ENCODE measurements at regions not wholly inside any gene's neighbourhood (a gene's known extent, or its start where the extent isn't known, plus 50 kb on each side); places are given as distances from the start of the nearest gene placed in this dataset.

DNA sequence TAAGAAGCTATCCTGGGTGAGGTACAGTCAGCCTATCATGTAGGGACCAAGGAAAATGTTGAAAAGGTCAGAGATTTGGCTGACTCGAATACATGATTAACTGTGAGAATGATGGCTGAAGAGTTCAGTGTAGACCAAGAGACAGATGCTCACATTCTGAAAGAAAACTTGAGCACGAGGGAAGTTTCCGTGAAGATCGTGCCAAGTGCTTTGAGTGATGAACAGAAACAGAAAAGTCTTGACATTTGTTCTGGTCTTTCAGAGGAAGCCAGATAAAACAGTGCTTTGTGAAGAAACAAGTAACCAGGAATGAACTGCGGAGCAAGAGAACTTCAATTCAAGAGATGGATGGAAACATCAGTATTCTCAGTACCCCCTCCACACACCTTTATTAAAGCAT is 500.3 kb upstream of the SMIM21 start:
- H3K36me3 ChIP-seq (ENCODE audit: low read length): no peaks in the 10 kb centered on the region
- H3K27ac ChIP-seq (ENCODE audit: low read depth, low read length): no peak overlapping the region
- H3K4me3 ChIP-seq (ENCODE audit: insufficient read depth, low read length, poor library complexity, severe bottlenecking): no peak overlapping the region
- no peaks in the 10 kb centered on the region for H3F3A ChIP-seq (ENCODE audit: insufficient read depth)
- H3K79me2 ChIP-seq (ENCODE audit: insufficient read depth, low read length): no peaks in the 10 kb centered on the region
- no peak for TF ChIP-seq EZH2phosphoT487 (conservative IDR thresholded peaks at IDR 0.05; ENCODE audit: low read length)
- TF ChIP-seq, protein P1, sequence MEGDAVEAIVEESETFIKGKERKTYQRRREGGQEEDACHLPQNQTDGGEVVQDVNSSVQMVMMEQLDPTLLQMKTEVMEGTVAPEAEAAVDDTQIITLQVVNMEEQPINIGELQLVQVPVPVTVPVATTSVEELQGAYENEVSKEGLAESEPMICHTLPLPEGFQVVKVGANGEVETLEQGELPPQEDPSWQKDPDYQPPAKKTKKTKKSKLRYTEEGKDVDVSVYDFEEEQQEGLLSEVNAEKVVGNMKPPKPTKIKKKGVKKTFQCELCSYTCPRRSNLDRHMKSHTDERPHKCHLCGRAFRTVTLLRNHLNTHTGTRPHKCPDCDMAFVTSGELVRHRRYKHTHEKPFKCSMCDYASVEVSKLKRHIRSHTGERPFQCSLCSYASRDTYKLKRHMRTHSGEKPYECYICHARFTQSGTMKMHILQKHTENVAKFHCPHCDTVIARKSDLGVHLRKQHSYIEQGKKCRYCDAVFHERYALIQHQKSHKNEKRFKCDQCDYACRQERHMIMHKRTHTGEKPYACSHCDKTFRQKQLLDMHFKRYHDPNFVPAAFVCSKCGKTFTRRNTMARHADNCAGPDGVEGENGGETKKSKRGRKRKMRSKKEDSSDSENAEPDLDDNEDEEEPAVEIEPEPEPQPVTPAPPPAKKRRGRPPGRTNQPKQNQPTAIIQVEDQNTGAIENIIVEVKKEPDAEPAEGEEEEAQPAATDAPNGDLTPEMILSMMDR (IDR thresholded peaks at IDR 0.05; ENCODE audit: insufficient read depth, low read length, poor library complexity, severe bottlenecking): no peak
- H3K9me2 ChIP-seq (replicated peaks; ENCODE audit: insufficient read depth, low read length): no peaks in the 10 kb centered on the region
- H3K9me3 ChIP-seq (ENCODE audit: insufficient read depth, low read length): no peaks in the 10 kb centered on the region
- no peaks in the 10 kb centered on the region for H3K27me3 ChIP-seq (ENCODE audit: low read length)
- H3K9ac ChIP-seq (ENCODE audit: low read length): no peak overlapping the region
- no peak overlapping the region for H2AFZ ChIP-seq (ENCODE audit: low read depth, low read length, severe bottlenecking)
- no peaks in the 10 kb centered on the region for H4K20me1 ChIP-seq (ENCODE audit: low read depth, low read length)
- no peak overlapping the region for H3K4me2 ChIP-seq (ENCODE audit: low read depth, low read length, poor library complexity, severe bottlenecking)

DNA sequence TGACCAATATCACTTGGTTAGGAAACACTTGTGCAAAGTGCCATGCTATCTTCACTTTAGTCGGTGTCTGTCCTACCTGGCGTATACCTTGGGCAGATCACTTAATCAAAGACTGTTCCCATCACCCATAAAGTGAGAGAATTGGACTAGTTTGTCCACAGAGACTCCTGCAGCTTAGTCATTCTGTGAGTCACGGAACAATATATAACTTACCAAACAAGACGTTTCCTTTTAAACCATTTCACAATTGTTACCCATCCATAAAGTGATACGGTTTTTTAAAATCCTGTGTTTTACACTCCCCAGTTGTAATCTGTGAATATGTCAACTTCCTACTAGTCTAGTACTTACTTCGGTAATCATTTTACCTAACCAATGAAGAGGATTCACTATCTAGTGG is 499.3 kb upstream of the SMIM21 start:
- no peak overlapping the region for H3K9ac ChIP-seq (ENCODE audit: low read length)
- no peak overlapping the region for H3K27ac ChIP-seq (ENCODE audit: low read depth, low read length)
- H3K4me2 ChIP-seq (ENCODE audit: low read depth, low read length, poor library complexity, severe bottlenecking): no peak overlapping the region
- no peaks in the 10 kb centered on the region for H3K36me3 ChIP-seq (ENCODE audit: low read length)
- no peak overlapping the region for H2AFZ ChIP-seq (ENCODE audit: low read depth, low read length, severe bottlenecking)
- no peaks in the 10 kb centered on the region for H3K9me3 ChIP-seq (ENCODE audit: insufficient read depth, low read length)
- no peaks in the 10 kb centered on the region for H3K9me2 ChIP-seq (replicated peaks; ENCODE audit: insufficient read depth, low read length)
- no peaks in the 10 kb centered on the region for H4K20me1 ChIP-seq (ENCODE audit: low read depth, low read length)
- no peaks in the 10 kb centered on the region for H3K27me3 ChIP-seq (ENCODE audit: low read length)
- H3K4me3 ChIP-seq (ENCODE audit: insufficient read depth, low read length, poor library complexity, severe bottlenecking): no peak overlapping the region
- H3F3A ChIP-seq (ENCODE audit: insufficient read depth): no peaks in the 10 kb centered on the region
- TF ChIP-seq, protein P1 (IDR thresholded peaks at IDR 0.05; ENCODE audit: insufficient read depth, low read length, poor library complexity, severe bottlenecking): no peak
- no peak for TF ChIP-seq EZH2phosphoT487 (conservative IDR thresholded peaks at IDR 0.05; ENCODE audit: low read length)
- H3K79me2 ChIP-seq (ENCODE audit: insufficient read depth, low read length): no peaks in the 10 kb centered on the region

DNA sequence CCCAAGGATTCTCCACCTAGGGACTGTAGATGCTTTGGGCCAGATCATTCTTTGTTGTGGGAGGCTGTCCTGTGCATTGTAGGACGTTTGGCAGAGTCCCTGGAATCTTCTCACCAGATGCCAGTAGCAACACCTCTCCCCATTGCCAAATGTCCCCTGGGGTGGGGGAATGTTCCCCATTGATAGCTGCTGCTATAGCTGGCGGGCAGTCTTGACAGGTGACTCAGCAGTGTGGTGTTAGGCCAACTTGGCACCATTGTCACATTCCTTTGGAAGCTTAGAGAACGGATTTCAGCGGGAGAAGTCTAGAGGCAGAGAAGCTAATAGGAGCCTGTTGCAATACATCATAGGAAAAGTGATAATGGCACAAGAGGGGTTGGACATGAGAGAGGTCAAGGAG is 495.7 kb upstream of the SMIM21 start:
- Histone ChIP-seq H3K27ac (ENCODE audit: low read depth, low read length) (no peak overlapping the region), H3K79me2 (ENCODE audit: insufficient read depth, low read length) (no peaks in the 10 kb centered on the region), H3K36me3 (ENCODE audit: low read length) (no peaks in the 10 kb centered on the region), H3K9me3 (ENCODE audit: insufficient read depth, low read length) (no peaks in the 10 kb centered on the region), H3K9ac (ENCODE audit: low read length) (no peak overlapping the region), H4K20me1 (ENCODE audit: low read depth, low read length) (no peaks in the 10 kb centered on the region), H3K27me3 (ENCODE audit: low read length) (no peaks in the 10 kb centered on the region), H2AFZ (ENCODE audit: low read depth, low read length, severe bottlenecking) (no peak overlapping the region), H3K4me3 (ENCODE audit: insufficient read depth, low read length, poor library complexity, severe bottlenecking) (no peak overlapping the region), H3K4me2 (ENCODE audit: low read depth, low read length, poor library complexity, severe bottlenecking) (no peak overlapping the region), H3F3A (ENCODE audit: insufficient read depth) (no peaks in the 10 kb centered on the region), H3K9me2 (replicated peaks; ENCODE audit: insufficient read depth, low read length) (no peaks in the 10 kb centered on the region)
- no peak for TF ChIP-seq EZH2phosphoT487 (conservative IDR thresholded peaks at IDR 0.05; ENCODE audit: low read length)
- TF ChIP-seq, protein P1 (IDR thresholded peaks at IDR 0.05; ENCODE audit: insufficient read depth, low read length, poor library complexity, severe bottlenecking): no peak

DNA sequence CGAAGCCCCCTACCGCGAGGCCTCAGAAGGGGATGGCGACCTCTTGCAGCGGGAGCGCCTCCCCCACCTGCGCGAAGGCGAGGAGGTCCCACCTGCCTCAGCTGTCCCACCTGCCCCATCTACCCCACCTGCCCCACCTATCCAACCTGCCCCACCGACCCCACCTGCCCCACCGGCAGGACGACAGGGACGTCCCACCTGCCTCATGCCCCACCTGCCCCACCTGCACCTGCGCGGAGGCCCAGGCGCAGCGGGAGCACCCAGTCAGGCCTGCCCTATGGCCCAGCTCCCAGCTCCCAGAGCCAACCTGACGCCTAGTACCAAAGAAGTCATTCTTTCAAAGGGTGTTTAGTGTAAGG is 489.1 kb upstream of the SMIM21 start:
- H3K9ac ChIP-seq (ENCODE audit: low read length): no peak overlapping the region
- no peaks in the 10 kb centered on the region for H3K36me3 ChIP-seq (ENCODE audit: low read length)
- no peaks in the 10 kb centered on the region for H3K9me2 ChIP-seq (replicated peaks; ENCODE audit: insufficient read depth, low read length)
- no peaks in the 10 kb centered on the region for H4K20me1 ChIP-seq (ENCODE audit: low read depth, low read length)
- H3K9me3 ChIP-seq (ENCODE audit: insufficient read depth, low read length): no peaks in the 10 kb centered on the region
- no peak overlapping the region for H3K4me3 ChIP-seq (ENCODE audit: insufficient read depth, low read length, poor library complexity, severe bottlenecking)
- no peak overlapping the region for H2AFZ ChIP-seq (ENCODE audit: low read depth, low read length, severe bottlenecking)
- no peak overlapping the region for H3K27ac ChIP-seq (ENCODE audit: low read depth, low read length)
- H3K27me3 ChIP-seq (ENCODE audit: low read length): no peaks in the 10 kb centered on the region
- H3K79me2 ChIP-seq (ENCODE audit: insufficient read depth, low read length): no peaks in the 10 kb centered on the region
- TF ChIP-seq, protein P1 (IDR thresholded peaks at IDR 0.05; ENCODE audit: insufficient read depth, low read length, poor library complexity, severe bottlenecking): no peak
- TF ChIP-seq EZH2phosphoT487 (conservative IDR thresholded peaks at IDR 0.05; ENCODE audit: low read length): no peak
- H3F3A ChIP-seq (ENCODE audit: insufficient read depth): no peaks in the 10 kb centered on the region
- H3K4me2 ChIP-seq (ENCODE audit: low read depth, low read length, poor library complexity, severe bottlenecking): no peak overlapping the region
